ENCODE measurements at regions not wholly inside any gene's neighbourhood (a gene's known extent, or its start where the extent isn't known, plus 50 kb on each side); places are given as distances from the start of the nearest gene placed in this dataset.
A peak's percentile ranks its signal among the peaks of the same experiment; 100 is the strongest.

GRCh38 chr5:68352166-68352565 is 136.6 kb downstream of the PIK3R1 start:
- no peak for DNase-seq (ENCODE audit: low read depth)

- no peak for DNase-seq (ENCODE audit: low read depth)
Measured at GRCh38 chr5:68353605-68354004, 138.0 kb downstream of the PIK3R1 start.

GRCh38 chr5:68354315-68354714 is 138.8 kb downstream of the PIK3R1 start:
- DNase-seq (ENCODE audit: low read depth): no peak

GRCh38 chr5:68356216-68356615 is 140.7 kb downstream of the PIK3R1 start:
- no peak for DNase-seq (ENCODE audit: low read depth)

- DNase-seq (ENCODE audit: low read depth): no peak
Measured at GRCh38 chr5:68356623-68357022, 141.1 kb downstream of the PIK3R1 start.

- no peak for DNase-seq (ENCODE audit: low read depth)
Measured at GRCh38 chr5:68359699-68360098, 144.1 kb downstream of the PIK3R1 start.

- no peak for DNase-seq (ENCODE audit: low read depth)
Measured at GRCh38 chr5:68362331-68362730, 146.8 kb downstream of the PIK3R1 start.

GRCh38 chr5:68365889-68366288 is 150.3 kb downstream of the PIK3R1 start:
- peak; percentile 22 for DNase-seq (ENCODE audit: low read depth)

- DNase-seq (ENCODE audit: low read depth): no peak
Measured at GRCh38 chr5:68367287-68367686, 151.7 kb downstream of the PIK3R1 start.

- DNase-seq (ENCODE audit: low read depth): no peak
Measured at GRCh38 chr5:68367717-68368116, 152.2 kb downstream of the PIK3R1 start.

GRCh38 chr5:68368311-68369022 is 152.9 kb downstream of the PIK3R1 start:
- no peak for DNase-seq (ENCODE audit: low read depth)

GRCh38 chr5:68369023-68369359 is 153.4 kb downstream of the PIK3R1 start:
- DNase-seq (ENCODE audit: low read depth): no peak

GRCh38 chr5:68369457-68370125 is 154.0 kb downstream of the PIK3R1 start:
- no peak for DNase-seq (ENCODE audit: low read depth)

- DNase-seq (ENCODE audit: low read depth): no peak
Measured at GRCh38 chr5:68370196-68370595, 154.6 kb downstream of the PIK3R1 start.

GRCh38 chr5:68371607-68372006 is 156.1 kb downstream of the PIK3R1 start:
- DNase-seq (ENCODE audit: low read depth): no peak

- no peak for DNase-seq (ENCODE audit: low read depth)
Measured at GRCh38 chr5:68372161-68372560, 156.6 kb downstream of the PIK3R1 start.

GRCh38 chr5:68373050-68373449 is 157.5 kb downstream of the PIK3R1 start:
- no peak for DNase-seq (ENCODE audit: low read depth)

GRCh38 chr5:68374796-68375518 is 159.4 kb downstream of the PIK3R1 start:
- peak; percentile 14 for DNase-seq (ENCODE audit: low read depth)

GRCh38 chr5:68375540-68375939 is 160.0 kb downstream of the PIK3R1 start:
- DNase-seq (ENCODE audit: low read depth): no peak

- no peak for DNase-seq (ENCODE audit: low read depth)
Measured at GRCh38 chr5:68376935-68377334, 161.4 kb downstream of the PIK3R1 start.

- no peak for DNase-seq (ENCODE audit: low read depth)
Measured at GRCh38 chr5:68377733-68378132, 162.2 kb downstream of the PIK3R1 start.

- DNase-seq (ENCODE audit: low read depth): peak; percentile 79
Measured at GRCh38 chr5:68378204-68378820, 162.8 kb downstream of the PIK3R1 start.

Data from myocyte (in vitro differentiated cells).